ENCODE measurements at regions not wholly inside any gene's neighbourhood (a gene's known extent, or its start where the extent isn't known, plus 50 kb on each side); places are given as distances from the start of the nearest gene placed in this dataset.

DNA sequence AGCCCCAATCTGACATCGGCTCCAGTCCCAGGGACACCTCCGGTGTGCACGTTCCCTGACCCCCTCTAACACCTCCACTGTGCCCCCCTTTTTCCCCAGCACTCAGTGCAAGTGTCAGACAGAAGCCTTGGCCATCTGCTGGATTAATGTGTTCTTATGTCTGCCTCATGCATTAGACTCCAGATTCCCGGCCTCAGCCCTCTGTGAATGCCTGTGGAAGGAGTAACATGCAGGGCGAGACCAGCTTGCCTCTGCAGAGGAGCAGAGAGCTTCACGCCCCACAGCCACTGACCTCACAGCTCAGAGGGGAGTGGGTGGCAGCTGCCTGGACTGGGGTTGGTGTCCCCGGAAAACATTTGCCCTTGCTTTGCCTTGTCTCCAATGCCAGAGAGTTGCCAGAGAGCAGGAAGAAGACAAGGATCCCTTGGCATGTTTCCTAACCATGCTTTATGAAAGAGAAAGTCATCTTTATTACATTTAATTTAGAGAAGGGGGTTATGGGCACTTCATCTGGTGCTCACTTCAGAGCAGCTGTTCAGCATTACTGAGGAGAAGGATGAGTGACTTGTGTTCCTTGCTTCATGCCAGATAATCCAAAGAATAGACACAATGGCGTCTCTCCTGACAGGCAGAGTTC lies 91.6 kb upstream of the CXCL12 start:
- in situ Hi-C loops (cut with MboI; ENCODE audit: low sequenced_read_pairs) = no loop called here

DNA sequence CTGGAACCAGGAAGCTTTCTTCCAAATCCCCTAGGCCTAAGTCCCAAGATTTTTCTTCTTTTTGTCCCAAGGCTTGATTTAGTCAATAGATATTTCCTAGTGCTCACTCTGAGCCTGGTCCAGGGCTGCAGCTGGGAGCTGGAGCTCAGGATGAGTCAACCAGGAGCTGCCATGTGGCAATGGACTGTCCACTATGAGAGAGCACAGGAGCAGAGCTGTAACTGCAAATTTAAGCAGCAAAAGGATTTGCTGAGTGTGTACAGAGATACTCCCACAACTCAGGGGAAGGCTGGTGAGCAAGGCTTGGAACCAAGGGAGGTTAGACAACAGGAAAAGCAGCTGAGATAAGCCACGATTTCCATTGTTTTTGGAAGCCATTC lies 92.1 kb upstream of the CXCL12 start:
- in situ Hi-C loops (cut with MboI; ENCODE audit: low sequenced_read_pairs) = no loop called here

DNA sequence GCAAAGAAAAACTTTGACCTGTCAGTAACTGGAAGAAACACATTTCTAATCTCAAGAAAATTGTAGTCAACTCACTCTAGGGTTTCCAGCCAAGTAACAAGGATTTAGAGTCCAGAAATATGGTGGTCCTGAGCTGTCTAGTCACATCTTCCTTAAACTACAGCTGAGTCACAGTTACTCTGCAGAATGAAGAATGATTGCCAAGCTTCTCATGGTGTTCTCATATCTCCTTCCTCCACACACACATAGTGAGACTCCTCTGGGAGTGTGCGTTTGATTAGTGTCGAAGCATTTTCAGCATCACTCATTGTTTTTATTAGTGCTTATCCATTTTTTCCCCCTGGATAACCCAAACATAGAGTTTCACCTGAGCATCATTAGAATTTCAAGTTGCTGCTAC lies 93.1 kb upstream of the CXCL12 start:
- in situ Hi-C loops (cut with MboI; ENCODE audit: low sequenced_read_pairs) = no loop called here

DNA sequence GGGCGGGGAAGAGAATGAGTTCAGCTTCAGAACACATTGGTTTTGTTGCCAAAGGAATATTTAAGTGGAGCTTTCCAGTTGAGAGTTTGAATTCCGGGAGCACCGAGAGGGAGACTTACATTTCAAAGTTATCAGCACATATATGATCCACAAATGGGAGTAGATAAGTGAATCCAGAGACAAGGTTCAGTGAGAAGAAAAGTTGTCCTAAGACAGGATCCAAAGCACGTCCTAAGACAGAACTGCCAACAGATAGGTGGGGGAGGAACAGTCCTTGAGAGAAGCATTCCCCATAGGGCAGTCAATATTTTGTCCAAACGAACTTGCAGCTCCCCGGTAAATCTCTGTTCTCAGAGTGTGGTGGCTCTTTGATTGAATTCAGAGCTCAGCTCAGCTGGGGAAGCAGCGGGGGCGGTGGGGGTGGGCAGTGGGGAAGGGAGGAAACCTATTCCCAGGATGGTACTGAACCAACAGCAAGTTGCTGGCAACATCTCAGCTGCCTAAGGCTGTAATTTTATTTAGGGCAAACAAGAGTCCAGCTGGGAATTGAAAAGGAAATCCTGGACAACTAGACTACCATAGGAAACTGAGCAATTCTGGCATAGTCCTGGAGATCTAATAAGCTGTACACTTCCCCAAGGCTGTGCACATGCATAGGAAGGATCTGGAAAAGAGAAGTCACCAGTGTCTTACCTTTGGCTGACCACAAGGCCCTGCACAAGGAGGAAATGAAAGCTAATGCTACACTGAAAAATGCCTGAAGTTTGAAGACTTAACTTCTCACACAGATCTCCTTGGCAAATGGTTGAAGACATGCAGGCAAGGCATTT lies 94.2 kb upstream of the CXCL12 start:
- in situ Hi-C loops (cut with MboI; ENCODE audit: low sequenced_read_pairs) = no loop called here

DNA sequence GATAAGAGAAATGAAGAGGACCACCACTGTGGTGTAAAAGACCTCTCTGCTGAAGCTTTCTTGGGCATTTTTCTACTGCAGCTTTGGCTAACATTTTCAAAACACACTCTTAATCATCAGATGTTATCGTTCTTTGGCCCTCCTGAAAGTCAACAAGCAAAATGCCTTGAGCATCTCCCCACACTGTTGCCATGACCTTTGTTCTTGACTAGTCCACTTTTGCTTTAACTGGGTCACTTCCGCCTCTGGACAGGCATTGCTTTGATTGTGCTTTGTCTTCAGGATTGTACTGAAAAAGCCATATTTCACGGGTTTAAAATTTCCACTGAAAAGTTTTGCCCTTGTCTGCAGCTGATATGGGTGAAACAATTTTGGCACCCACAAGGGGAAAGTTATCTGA lies 107.8 kb upstream of the CXCL12 start:
- in situ Hi-C loops (cut with MboI; ENCODE audit: low sequenced_read_pairs) = no loop called here

DNA sequence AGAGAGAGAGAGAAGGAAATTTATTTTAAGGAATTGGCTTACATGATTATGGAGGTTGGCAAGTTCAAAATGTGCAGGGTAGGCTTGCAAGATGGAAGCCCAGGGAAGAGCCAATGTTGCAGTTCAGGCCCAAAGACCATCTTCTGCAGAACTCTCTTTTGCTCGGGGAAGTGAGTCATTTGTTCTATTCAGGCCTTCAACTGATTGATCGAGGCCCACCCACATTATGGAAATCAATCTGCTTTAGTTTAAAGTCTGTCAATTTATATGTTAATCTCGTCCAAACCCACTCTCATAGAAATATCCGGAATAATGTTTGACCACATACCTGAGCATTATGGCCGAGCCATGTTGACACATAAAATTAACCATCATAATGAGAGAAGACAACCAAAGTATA lies 113.3 kb upstream of the CXCL12 start:
- in situ Hi-C loops (cut with MboI; ENCODE audit: low sequenced_read_pairs) = no loop called here

DNA sequence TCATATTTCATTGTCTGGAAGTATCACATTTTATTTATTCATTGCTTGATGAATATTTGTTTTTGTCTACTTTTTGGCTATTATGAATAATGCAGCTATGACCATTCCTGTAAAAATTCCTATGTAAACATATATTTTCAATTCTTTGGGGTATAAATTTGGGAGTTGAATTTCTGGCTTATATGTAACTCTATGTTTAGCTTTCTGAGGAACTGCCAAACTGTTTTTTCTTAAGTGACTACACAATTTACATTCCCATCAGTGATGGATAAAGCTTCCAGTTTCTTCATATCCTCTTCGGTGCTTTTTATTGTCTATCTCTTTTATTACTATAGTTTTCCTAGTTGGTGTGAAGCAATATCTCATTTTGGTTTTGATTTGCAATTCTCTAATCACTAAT lies 115.6 kb upstream of the CXCL12 start:
- in situ Hi-C loops (cut with MboI; ENCODE audit: low sequenced_read_pairs) = no loop called here

DNA sequence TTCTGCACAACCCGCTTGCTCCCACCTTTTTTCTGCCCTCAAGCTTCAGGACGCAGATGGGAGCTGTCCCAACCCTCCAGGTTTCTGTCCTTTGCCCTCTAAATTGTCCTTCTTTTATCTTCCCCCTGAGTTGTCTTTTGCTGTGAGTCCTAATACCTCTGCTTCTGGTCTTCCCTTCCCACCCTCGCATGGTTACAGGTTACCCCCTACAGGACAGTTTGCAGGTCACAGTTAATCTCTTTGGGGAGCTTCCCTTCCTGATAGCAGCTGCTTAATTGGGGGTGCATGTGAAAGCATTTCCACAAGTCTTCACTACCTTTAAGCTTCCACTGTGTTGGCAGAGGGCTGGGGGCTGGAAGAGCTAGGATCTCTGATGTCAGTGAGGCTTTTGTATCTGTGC lies 121.5 kb upstream of the CXCL12 start:
- in situ Hi-C loops (cut with MboI; ENCODE audit: low sequenced_read_pairs) = no loop called here

DNA sequence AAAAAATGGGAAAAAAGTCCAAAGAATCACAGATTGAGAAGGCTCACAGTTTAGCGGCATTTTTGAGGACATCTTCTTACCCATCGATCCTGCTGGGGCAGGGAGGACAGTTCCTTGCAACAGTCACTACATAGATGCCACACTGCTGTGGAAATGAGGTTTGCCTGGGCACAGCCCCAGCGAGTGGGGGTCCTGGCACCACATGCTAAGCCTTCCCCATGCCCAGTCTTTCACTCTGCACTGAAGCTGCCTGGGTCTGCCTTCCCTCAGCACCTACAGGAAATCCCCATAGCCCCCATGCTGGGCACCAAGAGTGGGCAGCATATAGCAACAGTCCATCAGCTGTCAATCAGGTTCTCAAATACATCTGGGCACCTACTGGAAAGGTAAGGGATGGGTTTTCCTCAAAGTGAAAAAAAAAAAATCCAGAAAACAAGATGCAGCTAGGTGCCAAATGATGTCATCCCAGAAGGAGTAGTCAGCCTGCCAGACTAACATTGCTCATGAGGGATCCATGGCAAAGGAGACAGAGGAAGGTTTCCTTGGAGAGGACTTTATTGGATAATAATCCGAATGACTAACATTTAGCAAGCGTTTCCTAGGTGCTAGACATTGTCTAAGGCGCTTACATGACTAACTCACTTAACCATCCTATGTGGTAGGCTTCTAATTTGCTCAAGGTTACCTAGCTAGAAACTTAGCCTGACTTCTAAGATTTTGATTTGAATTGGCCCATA lies 125.7 kb upstream of the CXCL12 start:
- in situ Hi-C loops (cut with MboI; ENCODE audit: low sequenced_read_pairs) = no loop called here

DNA sequence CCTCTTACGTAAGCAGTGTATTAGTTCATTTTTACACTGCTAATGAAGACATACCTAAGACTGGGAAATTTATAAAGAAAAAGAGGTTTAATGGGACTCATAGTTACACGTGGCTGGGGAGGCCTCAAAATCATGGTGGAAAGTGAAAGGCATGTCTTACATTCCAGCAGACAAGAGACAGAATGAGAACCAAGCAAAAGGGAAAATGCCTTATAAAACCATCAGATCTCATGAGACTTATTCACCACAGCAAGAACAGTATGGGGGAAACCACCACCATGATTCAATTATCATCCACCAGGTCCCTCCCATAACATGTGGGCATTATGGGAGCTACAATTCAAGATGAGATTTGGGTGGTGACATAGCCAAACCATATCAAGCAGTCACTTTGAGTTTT lies 126.3 kb upstream of the CXCL12 start:
- in situ Hi-C loops (cut with MboI; ENCODE audit: low sequenced_read_pairs) = no loop called here

DNA sequence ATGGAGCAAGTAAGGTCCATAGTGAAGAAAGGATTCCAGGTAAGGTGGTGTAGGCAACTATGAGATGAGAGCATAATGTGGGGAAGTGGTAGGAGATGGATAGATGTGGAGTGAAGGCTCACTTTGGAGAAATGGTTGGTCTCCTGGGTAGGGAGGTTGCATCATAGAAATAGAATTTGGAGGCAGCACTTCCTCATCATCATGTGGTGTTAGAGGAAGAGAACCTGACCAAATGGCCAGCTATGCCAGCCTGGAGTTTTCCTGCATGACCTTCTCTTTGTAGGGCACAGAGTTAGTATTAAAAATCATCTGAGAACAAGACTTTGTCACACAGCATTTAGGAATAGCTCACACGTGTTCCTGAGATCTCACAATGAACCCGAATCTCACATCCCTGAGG lies 126.7 kb upstream of the CXCL12 start:
- in situ Hi-C loops (cut with MboI; ENCODE audit: low sequenced_read_pairs) = no loop called here

DNA sequence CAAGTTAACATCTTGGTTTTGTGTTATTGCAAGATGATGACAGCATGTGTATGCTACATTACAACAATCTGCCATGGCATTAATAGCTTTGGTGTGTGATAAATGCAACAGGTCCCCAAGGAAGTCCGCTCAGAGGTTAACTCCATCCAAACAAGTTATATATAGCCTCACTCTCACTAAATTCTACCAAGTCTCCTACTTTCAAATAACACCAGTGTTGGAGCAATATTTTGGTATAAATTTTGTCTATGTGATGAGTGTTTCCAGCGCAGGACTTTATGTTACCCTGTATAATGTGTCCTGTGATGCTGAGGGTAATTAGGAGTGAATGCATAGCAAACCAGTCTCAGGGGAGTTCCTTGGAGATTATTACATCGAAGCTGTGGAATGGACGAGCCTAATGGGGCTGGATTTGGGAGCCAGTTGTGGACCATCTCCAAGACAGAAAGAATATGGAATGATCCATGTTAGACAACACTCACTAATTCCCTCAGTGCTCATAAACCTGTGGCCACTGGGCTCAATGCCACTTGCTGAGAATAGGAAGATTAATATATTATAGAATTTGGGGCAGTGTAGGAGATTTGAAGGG lies 127.6 kb upstream of the CXCL12 start:
- in situ Hi-C loops (cut with MboI; ENCODE audit: low sequenced_read_pairs) = no loop called here

DNA sequence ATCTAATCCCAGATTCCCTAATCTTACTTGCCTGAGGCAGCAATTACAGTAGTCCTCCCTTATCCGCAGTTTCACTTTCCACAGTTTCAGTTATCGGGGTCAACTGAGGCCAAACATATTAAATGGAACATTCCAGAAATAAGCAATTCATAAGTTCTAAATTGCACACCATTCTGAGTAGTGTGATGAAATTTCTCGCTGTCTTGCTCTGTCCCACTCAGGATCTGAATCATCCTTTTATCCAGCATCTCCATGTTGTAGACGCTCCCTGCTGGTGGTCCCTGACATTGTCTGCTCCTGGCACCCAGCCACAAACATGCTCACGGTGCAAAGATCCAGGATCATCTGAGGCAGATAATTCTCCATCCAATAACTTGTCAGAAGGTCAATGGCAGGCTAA lies 128.7 kb upstream of the CXCL12 start:
- in situ Hi-C loops (cut with MboI; ENCODE audit: low sequenced_read_pairs) = no loop called here

DNA sequence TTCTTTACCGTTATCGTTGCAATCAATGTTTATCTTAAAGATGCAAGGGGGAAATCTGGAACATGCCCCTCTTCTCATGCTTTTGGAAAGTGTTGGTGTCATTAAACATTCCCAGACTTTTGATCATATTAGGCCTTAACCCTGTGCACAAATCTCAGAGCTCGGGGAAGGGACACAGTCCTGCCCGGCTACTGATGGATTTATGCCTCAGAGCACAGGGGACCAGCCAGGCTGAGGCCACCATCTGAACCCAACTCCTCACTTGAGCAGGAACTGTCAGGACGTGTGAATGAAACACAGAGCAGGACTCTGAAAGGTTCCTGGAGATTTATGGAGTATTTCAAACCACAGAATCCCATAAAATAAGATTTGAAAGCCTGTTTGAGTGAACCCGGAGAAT lies 132.0 kb upstream of the CXCL12 start:
- in situ Hi-C loops (cut with MboI; ENCODE audit: low sequenced_read_pairs) = no loop called here

DNA sequence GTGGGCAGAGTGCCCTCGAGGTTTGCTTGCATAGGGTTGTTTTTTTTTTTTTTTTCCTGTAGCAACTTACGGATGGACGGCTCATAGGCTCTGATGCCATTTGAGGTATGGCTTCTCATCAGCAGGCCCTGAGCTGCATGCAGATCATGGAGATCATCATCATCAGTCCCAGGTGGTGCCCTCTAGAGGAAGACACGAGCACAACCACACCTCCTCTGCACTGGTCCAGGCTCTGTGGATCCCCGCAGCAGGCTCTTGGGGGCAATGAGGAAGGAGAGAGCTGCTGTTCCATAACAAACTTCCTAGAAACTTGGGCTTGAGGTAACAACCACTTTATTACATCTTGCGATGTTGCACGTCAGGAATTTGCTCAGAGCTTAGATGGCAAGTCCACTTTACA lies 132.7 kb upstream of the CXCL12 start:
- in situ Hi-C loops (cut with MboI; ENCODE audit: low sequenced_read_pairs) = no loop called here

DNA sequence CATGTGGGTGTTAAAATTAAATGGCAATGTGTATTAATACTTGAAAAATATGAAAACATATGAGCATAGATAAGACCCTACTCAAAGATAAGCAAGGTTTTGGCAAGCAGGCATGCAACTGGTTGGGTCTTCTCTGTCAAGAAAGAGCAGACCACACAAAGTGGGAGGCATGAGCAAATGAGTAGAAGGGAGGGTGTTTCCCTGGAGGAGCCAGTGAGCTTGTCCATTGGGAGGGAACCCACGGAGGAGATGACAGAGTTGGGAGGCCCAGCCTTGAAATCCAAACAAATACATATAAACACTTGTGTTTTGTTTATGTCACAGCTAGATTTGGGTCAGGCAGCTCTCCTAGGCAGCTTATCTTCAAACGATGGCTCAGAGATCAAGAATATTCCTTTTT lies 134.5 kb upstream of the CXCL12 start:
- in situ Hi-C loops (cut with MboI; ENCODE audit: low sequenced_read_pairs) = no loop called here

DNA sequence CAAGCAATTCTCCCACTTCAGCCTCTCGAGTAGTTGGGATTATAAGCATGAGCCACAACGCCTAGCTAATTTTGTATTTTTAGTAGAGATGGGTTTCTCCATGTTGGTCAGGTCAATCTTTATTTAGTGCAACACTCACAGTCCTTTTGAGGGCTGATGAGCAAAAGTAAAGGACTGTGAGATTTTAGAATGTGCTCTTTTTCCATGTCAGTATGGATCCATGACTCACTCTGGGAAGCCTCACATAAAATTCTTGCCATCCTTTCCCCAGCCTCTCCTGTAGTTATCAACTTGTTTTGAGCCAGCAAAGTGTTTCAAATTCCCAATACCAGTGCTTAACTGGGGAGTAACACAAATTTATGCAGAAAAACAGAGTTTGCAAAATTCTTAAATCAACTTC lies 135.8 kb upstream of the CXCL12 start:
- in situ Hi-C loops (cut with MboI; ENCODE audit: low sequenced_read_pairs) = no loop called here

DNA sequence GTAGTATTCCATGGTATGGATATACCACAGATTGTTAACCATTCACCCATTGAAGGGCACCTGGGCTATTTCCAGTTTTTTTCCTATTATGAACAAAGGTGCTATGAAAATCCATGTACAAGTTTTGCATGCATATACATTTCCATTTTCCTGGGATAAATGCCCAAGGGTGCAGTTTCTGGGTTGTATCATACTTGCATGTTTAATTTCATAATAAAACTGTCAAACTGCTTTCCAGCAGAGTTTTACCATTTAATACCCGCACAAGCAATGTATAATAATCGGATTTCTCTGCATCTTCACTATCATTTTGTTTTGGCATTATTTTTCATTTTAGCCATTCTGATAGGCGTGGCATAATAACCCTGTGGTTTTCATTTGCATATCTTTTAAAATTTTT lies 154.3 kb upstream of the CXCL12 start:
- in situ Hi-C loops (cut with MboI; ENCODE audit: low sequenced_read_pairs) = no loop called here

DNA sequence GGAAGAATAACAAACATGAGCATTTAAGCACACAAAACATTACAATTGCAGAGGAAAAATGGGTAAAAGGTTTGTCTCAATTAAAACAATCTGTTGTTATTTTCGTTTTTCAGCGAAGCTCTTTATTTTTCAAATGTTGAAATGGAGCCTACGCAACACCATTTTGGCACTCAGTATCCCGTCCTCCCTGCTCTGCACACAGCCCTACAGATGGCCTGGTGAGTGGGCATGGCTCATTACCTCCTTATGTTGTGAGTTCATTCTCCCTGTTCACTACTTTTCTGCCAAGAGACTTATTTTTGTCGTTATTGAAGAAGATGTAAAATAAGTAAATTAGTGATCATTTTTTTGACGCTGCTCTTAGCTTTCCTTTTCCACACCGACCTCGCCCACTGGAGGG lies 167.8 kb upstream of the CXCL12 start:
- in situ Hi-C loops (cut with MboI; ENCODE audit: low sequenced_read_pairs) = no loop called here

DNA sequence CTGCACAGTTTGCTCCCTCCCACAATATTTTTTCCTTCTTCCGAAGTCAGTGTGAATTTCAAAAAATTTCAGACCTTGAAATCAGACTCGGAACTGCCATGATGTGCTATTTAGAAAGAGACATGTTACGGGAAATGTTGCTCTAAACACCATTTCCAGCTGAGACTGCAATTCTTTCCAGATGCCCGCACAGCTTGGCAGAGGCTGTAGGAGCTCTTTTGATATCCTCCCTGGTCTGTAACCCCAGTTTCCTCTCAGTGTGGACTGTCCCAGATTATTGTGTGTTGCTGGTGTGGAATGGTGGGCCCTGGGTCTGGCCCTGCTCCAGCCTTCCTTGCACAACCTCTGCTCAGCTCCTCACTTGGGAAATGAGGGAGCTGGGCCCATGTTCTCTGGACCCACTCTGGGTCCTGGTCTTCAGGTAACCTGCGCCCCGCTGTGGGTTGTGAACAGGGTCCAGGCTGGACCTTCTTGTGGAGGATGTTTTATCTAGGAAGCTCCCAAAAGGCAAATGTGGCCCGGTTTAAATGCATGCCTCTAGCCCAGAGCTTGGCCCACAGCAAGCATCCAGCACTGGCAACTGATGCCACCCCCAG lies 172.8 kb upstream of the CXCL12 start:
- in situ Hi-C loops (cut with MboI; ENCODE audit: low sequenced_read_pairs) = no loop called here

DNA sequence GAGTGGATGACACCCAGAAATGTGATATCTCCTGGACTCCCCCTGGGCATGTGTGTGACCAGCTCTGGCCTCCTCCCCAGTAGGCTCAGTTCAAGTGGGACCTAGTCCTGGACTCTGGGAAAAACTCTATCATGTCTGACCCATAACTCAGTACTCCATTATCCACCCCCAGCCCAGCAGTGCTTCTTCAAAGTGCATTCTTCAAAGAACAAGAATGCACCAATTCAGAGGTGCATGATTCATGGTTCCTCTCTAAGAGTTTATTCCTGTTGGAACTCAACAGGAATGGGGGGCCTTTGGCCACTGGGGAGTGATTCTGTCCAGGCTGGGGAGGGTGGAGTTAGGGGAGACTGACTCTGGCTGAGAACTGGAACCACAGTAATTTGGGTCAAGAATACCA lies 173.6 kb upstream of the CXCL12 start:
- in situ Hi-C loops (cut with MboI; ENCODE audit: low sequenced_read_pairs) = no loop called here
